Choroid plexus epithelial cell (primary cell): ENCODE measurements at regions not wholly inside any gene's neighbourhood (a gene's known extent, or its start where the extent isn't known, plus 50 kb on each side); places are given as distances from the start of the nearest gene placed in this dataset.

Source experiments
- DNase-seq: peaks from one replicate; pipeline ENCODE4 v3.0.0-alpha.2; 2010; ENCODE audit warnings: low read depth
- H3K4me3 ChIP-seq: 2 replicates; pipeline ENCODE4 v1.5.1; 2011; ENCODE audit warnings: low read depth, mild to moderate bottlenecking, control low read depth, low read length, moderate library complexity
- TF ChIP-seq, protein P1 (sequence below): conservative IDR thresholded peaks from 2 replicates; pipeline ENCODE4 v1.5.1; 2011; ENCODE audit warnings: low read depth, mild to moderate bottlenecking, control low read depth, inconsistent platforms, low read length, moderate library complexity

GRCh38 chr12:87303396-87304012 lies 725.7 kb downstream of the C12orf50 start:
- H3K4me3 ChIP-seq = no peak overlapping the region
- TF ChIP-seq, protein P1, sequence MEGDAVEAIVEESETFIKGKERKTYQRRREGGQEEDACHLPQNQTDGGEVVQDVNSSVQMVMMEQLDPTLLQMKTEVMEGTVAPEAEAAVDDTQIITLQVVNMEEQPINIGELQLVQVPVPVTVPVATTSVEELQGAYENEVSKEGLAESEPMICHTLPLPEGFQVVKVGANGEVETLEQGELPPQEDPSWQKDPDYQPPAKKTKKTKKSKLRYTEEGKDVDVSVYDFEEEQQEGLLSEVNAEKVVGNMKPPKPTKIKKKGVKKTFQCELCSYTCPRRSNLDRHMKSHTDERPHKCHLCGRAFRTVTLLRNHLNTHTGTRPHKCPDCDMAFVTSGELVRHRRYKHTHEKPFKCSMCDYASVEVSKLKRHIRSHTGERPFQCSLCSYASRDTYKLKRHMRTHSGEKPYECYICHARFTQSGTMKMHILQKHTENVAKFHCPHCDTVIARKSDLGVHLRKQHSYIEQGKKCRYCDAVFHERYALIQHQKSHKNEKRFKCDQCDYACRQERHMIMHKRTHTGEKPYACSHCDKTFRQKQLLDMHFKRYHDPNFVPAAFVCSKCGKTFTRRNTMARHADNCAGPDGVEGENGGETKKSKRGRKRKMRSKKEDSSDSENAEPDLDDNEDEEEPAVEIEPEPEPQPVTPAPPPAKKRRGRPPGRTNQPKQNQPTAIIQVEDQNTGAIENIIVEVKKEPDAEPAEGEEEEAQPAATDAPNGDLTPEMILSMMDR = no peak
- no peak for DNase-seq

DNA sequence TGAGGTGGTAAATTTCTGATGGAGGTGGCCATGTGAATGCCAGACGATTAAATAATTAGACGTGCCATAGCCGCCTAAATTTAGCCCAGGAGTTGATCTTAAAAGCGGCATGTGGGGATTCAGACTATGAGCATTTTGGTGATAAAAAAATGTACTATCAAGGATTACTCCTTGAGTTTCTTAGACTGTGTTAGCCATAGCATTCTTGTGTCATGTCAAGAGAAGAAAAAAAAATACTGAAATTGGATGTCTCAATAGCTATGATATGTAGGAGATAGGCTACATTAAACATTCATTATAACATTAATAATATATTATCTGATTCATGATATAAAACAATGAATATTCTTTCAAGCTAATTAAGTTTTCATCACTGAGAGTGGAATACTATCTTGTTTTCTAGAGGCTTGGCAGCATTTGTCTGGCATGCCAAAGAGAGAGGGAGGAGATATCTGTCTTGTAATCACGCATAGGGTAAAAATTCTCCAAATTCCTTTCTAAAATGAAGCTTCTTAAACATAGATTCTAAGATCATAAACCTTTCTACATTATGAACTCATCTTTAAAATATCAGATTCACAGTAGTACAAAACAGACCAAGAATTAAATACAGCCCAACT lies 727.0 kb downstream of the C12orf50 start:
- DNase-seq = peak; percentile 31
- TF ChIP-seq, protein P1 = no peak
- H3K4me3 ChIP-seq = no peak overlapping the region

GRCh38 chr12:87290505-87290904 lies 738.7 kb downstream of the C12orf50 start:
- TF ChIP-seq, protein P1 = no peak
- DNase-seq = no peak
- no peak overlapping the region for H3K4me3 ChIP-seq

DNA sequence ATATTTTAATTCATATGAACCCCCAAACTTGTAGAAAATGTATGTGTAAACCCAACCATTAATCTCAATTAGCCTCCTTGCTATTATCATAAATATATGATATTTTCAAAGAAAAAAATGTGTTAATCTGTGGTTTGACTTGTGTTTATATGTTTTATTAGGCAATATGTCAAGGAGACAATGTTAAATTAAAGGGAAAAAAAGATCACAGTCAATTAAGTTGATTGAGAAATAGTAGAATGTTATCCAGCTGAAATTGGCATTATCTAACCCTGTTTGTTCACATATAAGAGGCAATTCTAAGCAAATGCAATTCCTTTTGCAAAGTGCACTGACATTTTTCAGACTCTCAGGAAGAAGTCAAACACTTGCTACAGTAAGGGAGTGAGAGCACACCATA lies 745.3 kb downstream of the C12orf50 start:
- no peak for DNase-seq
- H3K4me3 ChIP-seq = no peak overlapping the region
- TF ChIP-seq, protein P1 = no peak

- no peak for DNase-seq
- TF ChIP-seq, protein P1 = no peak
- H3K4me3 ChIP-seq = no peak overlapping the region
Measured at GRCh38 chr12:87283111-87283510, 746.1 kb downstream of the C12orf50 start.

DNA sequence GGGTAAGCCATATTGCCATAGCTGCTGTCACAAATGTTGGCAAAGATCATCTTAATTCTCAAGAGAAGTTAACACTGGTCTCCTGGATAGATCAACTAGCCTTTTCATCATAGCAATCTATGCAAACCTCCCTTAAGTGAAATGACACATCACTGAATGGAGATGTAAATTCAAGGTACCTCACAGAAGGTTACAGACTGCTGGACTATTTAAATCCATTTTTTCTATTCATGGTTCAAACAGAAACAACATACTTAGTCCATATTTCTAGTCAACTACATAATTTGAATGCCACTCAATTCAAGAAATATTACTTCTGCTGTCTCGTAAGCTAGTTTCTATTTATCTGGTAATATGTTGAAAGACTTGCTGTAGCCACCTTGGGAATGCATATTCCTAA lies 748.3 kb downstream of the C12orf50 start:
- TF ChIP-seq, protein P1 = no peak
- H3K4me3 ChIP-seq = no peak overlapping the region
- DNase-seq = no peak

GRCh38 chr12:87280356-87280755 lies 748.8 kb downstream of the C12orf50 start:
- TF ChIP-seq, protein P1 = no peak
- H3K4me3 ChIP-seq = no peak overlapping the region
- no peak for DNase-seq
